GM12892 (cell line): ENCODE measurements at regions not wholly inside any gene's neighbourhood (a gene's known extent, or its start where the extent isn't known, plus 50 kb on each side); places are given as distances from the start of the nearest gene placed in this dataset.
"Not testable (repeated sequence)": the region's sequence is repeated elsewhere in the genome, so short reads cannot be mapped to it uniquely, and the experiment has no call there.

ENCODE experiments used
- POLR2A ChIP-seq: IDR thresholded peaks from 2 replicates; pipeline ENCODE4 v1.6.1; 2011; ENCODE audit warnings: low read depth, low read length, control low read depth
- POLR2AphosphoS5 ChIP-seq: IDR thresholded peaks from 2 replicates; pipeline ENCODE4 v1.6.1; 2011; ENCODE audit warnings: low read depth, low read length, control low read depth
- TAF1 ChIP-seq: IDR thresholded peaks from 2 replicates; pipeline ENCODE4 v1.6.1; 2011; ENCODE audit warnings: low read depth, mild to moderate bottlenecking, control low read depth, low read length, borderline replicate concordance

- not testable (repeated sequence) for TF ChIP-seq TAF1, POLR2AphosphoS5, POLR2A
These were observed 81.2 kb upstream of the PDPR start for GRCh38 chr16:70032906-70033305.
